ENCODE measurements at regions not wholly inside any gene's neighbourhood (a gene's known extent, or its start where the extent isn't known, plus 50 kb on each side); places are given as distances from the start of the nearest gene placed in this dataset.
"Not testable (repeated sequence)": the region's sequence is repeated elsewhere in the genome, so short reads cannot be mapped to it uniquely, and the experiment has no call there.

GRCh38 chr1:199817266-199817665, 210.2 kb upstream of the NR5A2 start:
- peaks cover 0 to 4% (median 2%) of the 10 kb centered on the region in 8 donors for H3K9me3 Mint-ChIP-seq
- DNase-seq, result no peak
- Histone ChIP-seq H3K4me1 (ENCODE audit: insufficient read depth, low read length) (no peaks in the 10 kb centered on the region), H3K9me3 (ENCODE audit: control insufficient read depth in 1 of 2, low read length in 2 of 2) (no peaks in the 10 kb centered on the region), H3K27ac (ENCODE audit: low read depth, low read length) (no peak overlapping the region), H3K36me3 (ENCODE audit: insufficient read depth, low read length) (no peaks in the 10 kb centered on the region), H3K27me3 (ENCODE audit: insufficient read depth, low read length) (no peaks in the 10 kb centered on the region), H3K4me3 (ENCODE audit: low read length in 2 of 2) (no peak overlapping the region)
- ChIA-PET CTCF (ENCODE audit: partially characterized antibody) (no interaction called here), POLR2A (ENCODE audit: partially characterized antibody) (no interaction called here)
- no peaks in the 10 kb centered on the region for H3K36me3 Mint-ChIP-seq
- peaks cover 3 to 7% of the 10 kb centered on the region in 2 donors for H3K27me3 Mint-ChIP-seq
- intact Hi-C loops (cut with micrococcal nuclease), result no loop called here
- no peak overlapping the region for H3K27ac Mint-ChIP-seq
- H3K4me1 Mint-ChIP-seq, result no peaks in the 10 kb centered on the region
- no peak overlapping the region for H3K4me3 Mint-ChIP-seq

- H3K4me3 ChIP-seq (ENCODE audit: low read length in 2 of 2), result no peak overlapping the region
- H3K36me3 ChIP-seq (ENCODE audit: insufficient read depth, low read length), result no peaks in the 10 kb centered on the region
- Mint-ChIP-seq H3K9me3 (peaks cover 0 to 2% (median 0%) of the 10 kb centered on the region in 8 donors), H3K27me3 (peaks cover 6 to 7% of the 10 kb centered on the region in 2 donors), H3K4me1 (no peaks in the 10 kb centered on the region), H3K36me3 (no peaks in the 10 kb centered on the region), H3K4me3 (no peak overlapping the region), H3K27ac (no peak overlapping the region)
- no peak overlapping the region for H3K27ac ChIP-seq (ENCODE audit: low read depth, low read length)
- H3K27me3 ChIP-seq (ENCODE audit: insufficient read depth, low read length), result no peaks in the 10 kb centered on the region
- POLR2A ChIA-PET (ENCODE audit: partially characterized antibody), result no interaction called here
- intact Hi-C loops (cut with micrococcal nuclease), result no loop called here
- no peaks in the 10 kb centered on the region for H3K9me3 ChIP-seq (ENCODE audit: control insufficient read depth in 1 of 2, low read length in 2 of 2)
- H3K4me1 ChIP-seq (ENCODE audit: insufficient read depth, low read length), result no peaks in the 10 kb centered on the region
- CTCF ChIA-PET (ENCODE audit: partially characterized antibody), result no interaction called here
- no peak for DNase-seq
Observed at GRCh38 chr1:199821029-199821779, 206.3 kb upstream of the NR5A2 start.

- Mint-ChIP-seq H3K9me3 (peaks cover 0 to 19% (median 5%) of the 10 kb centered on the region in 8 donors), H3K27ac (no peak overlapping the region), H3K4me1 (no peaks in the 10 kb centered on the region), H3K4me3 (no peak overlapping the region), H3K27me3 (peaks cover 9 to 11% of the 10 kb centered on the region in 2 donors), H3K36me3 (no peaks in the 10 kb centered on the region)
- ChIA-PET CTCF (ENCODE audit: partially characterized antibody) (no interaction called here), POLR2A (ENCODE audit: partially characterized antibody) (no interaction called here)
- intact Hi-C loops (cut with micrococcal nuclease), result no loop called here
- H3K27ac ChIP-seq (ENCODE audit: low read depth, low read length), result no peak overlapping the region
- no peaks in the 10 kb centered on the region for H3K27me3 ChIP-seq (ENCODE audit: insufficient read depth, low read length)
- DNase-seq, result no peak
- no peaks in the 10 kb centered on the region for H3K9me3 ChIP-seq (ENCODE audit: control insufficient read depth in 1 of 2, low read length in 2 of 2)
- no peaks in the 10 kb centered on the region for H3K4me1 ChIP-seq (ENCODE audit: insufficient read depth, low read length)
- H3K4me3 ChIP-seq (ENCODE audit: low read length in 2 of 2), result no peak overlapping the region
- no peaks in the 10 kb centered on the region for H3K36me3 ChIP-seq (ENCODE audit: insufficient read depth, low read length)
Observed at GRCh38 chr1:199832451-199832850, 195.1 kb upstream of the NR5A2 start.

DNA sequence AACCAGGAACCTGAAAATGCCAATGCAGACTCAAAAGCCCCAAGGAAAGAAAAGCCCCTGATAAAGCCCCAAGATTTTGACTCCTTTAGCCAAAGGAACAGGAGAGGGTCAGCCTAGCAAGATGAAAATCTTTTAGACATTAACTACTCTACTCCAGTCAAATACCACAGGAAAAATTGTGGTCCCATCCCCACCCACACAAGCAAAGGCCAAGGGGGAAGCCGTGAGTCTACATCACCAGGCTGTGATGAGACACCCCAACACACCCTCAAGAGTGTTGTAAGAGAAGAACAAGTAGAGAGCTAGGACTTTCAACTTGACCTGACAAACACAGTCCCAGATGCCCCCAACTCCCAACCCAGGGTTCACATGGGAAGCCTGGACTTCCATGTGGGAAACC, 192.8 kb upstream of the NR5A2 start:
- Mint-ChIP-seq H3K36me3 (no peaks in the 10 kb centered on the region), H3K27me3 (peaks cover 10 to 13% of the 10 kb centered on the region in 2 donors), H3K9me3 (peaks cover 0 to 19% (median 7%) of the 10 kb centered on the region in 8 donors), H3K4me1 (no peaks in the 10 kb centered on the region), H3K27ac (no peak overlapping the region), H3K4me3 (no peak overlapping the region)
- Histone ChIP-seq H3K36me3 (ENCODE audit: insufficient read depth, low read length) (no peaks in the 10 kb centered on the region), H3K27ac (ENCODE audit: low read depth, low read length) (no peak overlapping the region), H3K4me1 (ENCODE audit: insufficient read depth, low read length) (no peaks in the 10 kb centered on the region), H3K9me3 (ENCODE audit: control insufficient read depth in 1 of 2, low read length in 2 of 2) (no peaks in the 10 kb centered on the region), H3K27me3 (ENCODE audit: insufficient read depth, low read length) (no peaks in the 10 kb centered on the region), H3K4me3 (ENCODE audit: low read length in 2 of 2) (no peak overlapping the region)
- intact Hi-C loops (cut with micrococcal nuclease), result no loop called here
- ChIA-PET POLR2A (ENCODE audit: partially characterized antibody) (no interaction called here), CTCF (ENCODE audit: partially characterized antibody) (no interaction called here)
- no peak for DNase-seq

DNA sequence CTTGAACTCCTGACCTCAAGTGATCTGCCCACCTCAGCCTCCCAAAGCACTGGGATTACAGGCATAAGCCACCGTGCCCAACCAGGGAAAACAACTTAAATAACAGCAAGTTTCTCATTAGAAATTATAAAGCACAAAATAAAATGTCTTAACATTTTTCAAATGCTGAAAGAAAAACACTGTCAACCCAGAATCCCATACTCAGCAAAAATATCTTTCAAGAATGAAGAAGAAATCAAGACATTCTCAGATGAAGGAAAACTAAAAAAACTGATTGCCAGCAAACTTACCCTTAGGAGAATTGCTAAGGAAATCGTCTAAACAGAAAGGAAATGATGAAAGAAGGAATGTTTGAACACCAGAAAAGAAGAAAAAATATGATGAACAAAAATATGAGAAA, 191.1 kb upstream of the NR5A2 start:
- DNase-seq, result no peak
- Mint-ChIP-seq H3K27ac (no peak overlapping the region), H3K27me3 (peaks cover 10% of the 10 kb centered on the region in 2 donors), H3K4me1 (no peaks in the 10 kb centered on the region), H3K36me3 (no peaks in the 10 kb centered on the region), H3K9me3 (peaks cover 0 to 19% (median 7%) of the 10 kb centered on the region in 8 donors), H3K4me3 (no peak overlapping the region)
- Histone ChIP-seq H3K27ac (ENCODE audit: low read depth, low read length) (no peak overlapping the region), H3K27me3 (ENCODE audit: insufficient read depth, low read length) (no peaks in the 10 kb centered on the region), H3K9me3 (ENCODE audit: control insufficient read depth in 1 of 2, low read length in 2 of 2) (no peaks in the 10 kb centered on the region), H3K36me3 (ENCODE audit: insufficient read depth, low read length) (no peaks in the 10 kb centered on the region), H3K4me1 (ENCODE audit: insufficient read depth, low read length) (no peaks in the 10 kb centered on the region), H3K4me3 (ENCODE audit: low read length in 2 of 2) (no peak overlapping the region)
- intact Hi-C loops (cut with micrococcal nuclease), result no loop called here
- ChIA-PET CTCF (ENCODE audit: partially characterized antibody) (no interaction called here), POLR2A (ENCODE audit: partially characterized antibody) (no interaction called here)

DNA sequence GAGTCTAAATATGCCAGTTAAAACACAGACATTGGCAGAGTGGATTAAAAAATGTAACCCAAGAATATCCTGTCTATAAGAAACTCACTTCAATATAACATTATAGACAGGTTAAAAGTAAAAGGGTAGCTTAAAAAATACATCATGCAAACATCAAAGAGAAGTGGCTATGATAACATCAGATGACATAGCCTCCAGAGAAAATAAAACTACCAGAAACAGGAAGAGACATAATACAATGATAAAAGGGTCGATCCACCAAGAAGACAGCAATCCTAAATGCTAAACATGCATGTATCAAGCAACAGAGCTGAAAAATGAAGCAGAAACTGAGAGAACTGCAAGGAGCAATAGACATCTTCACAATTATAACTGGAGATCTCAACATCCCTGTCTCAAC, 190.2 kb upstream of the NR5A2 start:
- Mint-ChIP-seq H3K9me3 (peaks cover 0 to 19% (median 7%) of the 10 kb centered on the region in 8 donors), H3K36me3 (no peaks in the 10 kb centered on the region), H3K4me3 (no peak overlapping the region), H3K4me1 (no peaks in the 10 kb centered on the region), H3K27ac (no peak overlapping the region), H3K27me3 (peaks cover 10% of the 10 kb centered on the region in 2 donors)
- Histone ChIP-seq H3K4me3 (ENCODE audit: low read length in 2 of 2) (no peak overlapping the region), H3K27me3 (ENCODE audit: insufficient read depth, low read length) (no peaks in the 10 kb centered on the region), H3K27ac (ENCODE audit: low read depth, low read length) (no peak overlapping the region), H3K9me3 (ENCODE audit: control insufficient read depth in 1 of 2, low read length in 2 of 2) (no peaks in the 10 kb centered on the region), H3K36me3 (ENCODE audit: insufficient read depth, low read length) (no peaks in the 10 kb centered on the region), H3K4me1 (ENCODE audit: insufficient read depth, low read length) (no peaks in the 10 kb centered on the region)
- intact Hi-C loops (cut with micrococcal nuclease), result no loop called here
- ChIA-PET POLR2A (ENCODE audit: partially characterized antibody) (no interaction called here), CTCF (ENCODE audit: partially characterized antibody) (no interaction called here)
- DNase-seq, result no peak

GRCh38 chr1:199839608-199840007, 187.9 kb upstream of the NR5A2 start:
- H3K27me3 Mint-ChIP-seq; H3K27ac ChIP-seq (ENCODE audit: low read depth, low read length); H3K9me3 ChIP-seq (ENCODE audit: control insufficient read depth in 1 of 2, low read length in 2 of 2); H3K27me3 ChIP-seq (ENCODE audit: insufficient read depth, low read length); H3K4me3 Mint-ChIP-seq; H3K4me3 ChIP-seq (ENCODE audit: low read length in 2 of 2); H3K4me1 ChIP-seq (ENCODE audit: insufficient read depth, low read length); H3K36me3 ChIP-seq (ENCODE audit: insufficient read depth, low read length); CTCF ChIA-PET (ENCODE audit: partially characterized antibody); H3K4me1 Mint-ChIP-seq; DNase-seq; intact Hi-C loops (cut with micrococcal nuclease); POLR2A ChIA-PET (ENCODE audit: partially characterized antibody); H3K27ac Mint-ChIP-seq; H3K36me3 Mint-ChIP-seq: not testable (repeated sequence)
- peaks cover 0 to 19% (median 6%) of the 10 kb centered on the region in 8 donors for H3K9me3 Mint-ChIP-seq

DNA sequence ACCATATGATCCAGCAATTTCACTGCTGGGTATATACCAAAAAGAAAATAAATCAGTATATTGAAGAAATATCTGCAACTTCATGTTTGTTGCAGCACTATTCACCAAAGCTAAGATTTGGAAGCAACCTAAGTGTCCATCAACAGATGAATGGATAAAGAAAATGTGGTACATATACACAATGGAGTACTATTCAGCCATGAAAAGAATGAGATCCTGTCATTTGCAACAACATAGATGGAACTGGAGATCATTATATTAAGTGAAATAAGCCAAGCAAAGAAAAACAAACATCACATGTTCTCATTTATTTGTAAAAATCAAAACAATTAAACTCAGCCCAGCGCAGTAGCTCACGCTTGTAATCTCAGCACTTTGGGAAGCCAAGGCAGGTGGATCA, 184.4 kb upstream of the NR5A2 start:
- DNase-seq; H3K36me3 ChIP-seq (ENCODE audit: insufficient read depth, low read length); H3K9me3 Mint-ChIP-seq; H3K27me3 Mint-ChIP-seq; H3K9me3 ChIP-seq (ENCODE audit: control insufficient read depth in 1 of 2, low read length in 2 of 2); H3K27me3 ChIP-seq (ENCODE audit: insufficient read depth, low read length); CTCF ChIA-PET (ENCODE audit: partially characterized antibody); H3K4me1 Mint-ChIP-seq; POLR2A ChIA-PET (ENCODE audit: partially characterized antibody); H3K27ac Mint-ChIP-seq; intact Hi-C loops (cut with micrococcal nuclease); H3K4me3 Mint-ChIP-seq; H3K4me1 ChIP-seq (ENCODE audit: insufficient read depth, low read length); H3K36me3 Mint-ChIP-seq; H3K27ac ChIP-seq (ENCODE audit: low read depth, low read length); H3K4me3 ChIP-seq (ENCODE audit: low read length in 2 of 2): not testable (repeated sequence)
